DOHH2 (cell line): ENCODE measurements at regions not wholly inside any gene's neighbourhood (a gene's known extent, or its start where the extent isn't known, plus 50 kb on each side); places are given as distances from the start of the nearest gene placed in this dataset.

Experiments used
- EZH2phosphoT487 ChIP-seq: fragments of 200-600 bp; sonication (generic); IDR thresholded peaks from 2 replicates; pipeline ENCODE4 v1.6.1; 2017; ENCODE audit warnings: borderline replicate concordance, mild to moderate bottlenecking, antibody characterized with exemption, low read length, moderate library complexity, mixed read lengths
- TF ChIP-seq, protein P1 (sequence below): fragments of 200-600 bp; sonication (generic); IDR thresholded peaks from one replicate; pipeline ENCODE4 v1.5.1; 2014; ENCODE audit warnings: antibody characterized with exemption, mild to moderate bottlenecking, low read depth, low read length; ENCODE audit not compliant: poor library complexity, severe bottlenecking

DNA sequence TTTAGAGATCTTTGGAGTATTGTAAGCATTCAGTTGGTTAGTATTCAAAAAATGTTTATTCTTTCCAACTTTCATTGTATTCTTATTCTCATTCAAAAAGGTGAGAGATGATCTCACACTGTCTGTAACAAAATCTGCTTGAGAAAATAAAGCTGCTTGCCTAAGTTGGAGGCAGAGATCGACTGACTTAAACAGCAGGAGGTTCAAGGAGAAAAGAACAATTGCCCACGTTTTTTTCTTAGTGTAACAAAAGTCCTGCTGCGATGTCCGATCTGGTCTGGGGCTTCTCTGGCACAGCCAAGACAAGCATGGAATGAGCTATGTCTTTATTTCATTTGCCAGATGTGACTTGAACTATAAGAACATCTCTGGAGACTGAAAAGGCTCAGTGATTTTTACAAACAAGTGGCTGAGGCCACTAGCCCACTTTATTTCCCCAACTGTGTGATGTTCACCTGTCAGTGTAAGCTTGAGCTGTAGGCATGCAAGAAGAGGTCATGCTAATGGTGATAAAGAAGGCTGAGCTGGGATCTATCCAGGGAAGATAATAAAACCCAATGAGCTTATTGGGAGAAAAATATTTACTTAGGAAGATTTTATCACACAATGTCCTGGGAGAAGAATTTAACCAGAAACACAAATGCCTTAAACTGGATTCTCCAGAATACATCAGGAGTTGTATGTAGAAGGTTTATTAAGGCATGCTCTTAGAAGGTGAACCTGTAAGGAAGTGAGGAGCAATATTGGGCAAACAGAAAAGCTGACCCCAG, 580.1 kb upstream of the BTBD3 start:
- TF ChIP-seq, protein P1, sequence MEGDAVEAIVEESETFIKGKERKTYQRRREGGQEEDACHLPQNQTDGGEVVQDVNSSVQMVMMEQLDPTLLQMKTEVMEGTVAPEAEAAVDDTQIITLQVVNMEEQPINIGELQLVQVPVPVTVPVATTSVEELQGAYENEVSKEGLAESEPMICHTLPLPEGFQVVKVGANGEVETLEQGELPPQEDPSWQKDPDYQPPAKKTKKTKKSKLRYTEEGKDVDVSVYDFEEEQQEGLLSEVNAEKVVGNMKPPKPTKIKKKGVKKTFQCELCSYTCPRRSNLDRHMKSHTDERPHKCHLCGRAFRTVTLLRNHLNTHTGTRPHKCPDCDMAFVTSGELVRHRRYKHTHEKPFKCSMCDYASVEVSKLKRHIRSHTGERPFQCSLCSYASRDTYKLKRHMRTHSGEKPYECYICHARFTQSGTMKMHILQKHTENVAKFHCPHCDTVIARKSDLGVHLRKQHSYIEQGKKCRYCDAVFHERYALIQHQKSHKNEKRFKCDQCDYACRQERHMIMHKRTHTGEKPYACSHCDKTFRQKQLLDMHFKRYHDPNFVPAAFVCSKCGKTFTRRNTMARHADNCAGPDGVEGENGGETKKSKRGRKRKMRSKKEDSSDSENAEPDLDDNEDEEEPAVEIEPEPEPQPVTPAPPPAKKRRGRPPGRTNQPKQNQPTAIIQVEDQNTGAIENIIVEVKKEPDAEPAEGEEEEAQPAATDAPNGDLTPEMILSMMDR = no peak
- TF ChIP-seq EZH2phosphoT487 = no peak
